ENCODE measurements at regions not wholly inside any gene's neighbourhood (a gene's known extent, or its start where the extent isn't known, plus 50 kb on each side); places are given as distances from the start of the nearest gene placed in this dataset.

GRCh38 chr7:4610768-4611467 lies 71.2 kb upstream of the FOXK1 start:
- 53 to 55% methylated on average over 8 of the region's 8 CpGs for WGBS, 2 donors
- no peak overlapping the region for H3K4me3 ChIP-seq

GRCh38 chr7:4612237-4612636 lies 69.9 kb upstream of the FOXK1 start:
- DNase-seq (ENCODE audit: low spot score in 2 of 2), result no peak
- Histone ChIP-seq H3K36me3 (no peaks in the 10 kb centered on the region), H3K27ac (no peak overlapping the region), H3K9me3 (no peaks in the 10 kb centered on the region), H3K4me1 (peaks cover 0 to 26% (median 9%) of the 10 kb centered on the region in 4 donors), H3K27me3 (no peaks in the 10 kb centered on the region), H3K4me3 (no peak overlapping the region)
- WGBS, 2 donors, result 94 to 96% methylated on average over 13 of the region's 13 CpGs
- TF ChIP-seq CTCF (IDR thresholded peaks at IDR 0.05) (no peak), POLR2A (IDR thresholded peaks at IDR 0.05) (no peak), EP300 (IDR thresholded peaks at IDR 0.05) (no peak)

More at GRCh38 chr7:4610768-4611467, 71.2 kb upstream of the FOXK1 start:
- peak; percentile 69 to 91 (median 86) for TF ChIP-seq CTCF (IDR thresholded peaks at IDR 0.05)
- TF ChIP-seq EP300 (IDR thresholded peaks at IDR 0.05), result no peak
- TF ChIP-seq POLR2A (IDR thresholded peaks at IDR 0.05), result no peak
- H3K27ac ChIP-seq, result no peak overlapping the region
- H3K36me3 ChIP-seq, result no peaks in the 10 kb centered on the region
- no peaks in the 10 kb centered on the region for H3K27me3 ChIP-seq
- H3K4me1 ChIP-seq, result peaks cover 0 to 18% (median 7%) of the 10 kb centered on the region in 4 donors
- H3K9me3 ChIP-seq, result no peaks in the 10 kb centered on the region
- peak in 1 of 2 donors; percentile 79 for DNase-seq (ENCODE audit: low spot score in 2 of 2)

DNA sequence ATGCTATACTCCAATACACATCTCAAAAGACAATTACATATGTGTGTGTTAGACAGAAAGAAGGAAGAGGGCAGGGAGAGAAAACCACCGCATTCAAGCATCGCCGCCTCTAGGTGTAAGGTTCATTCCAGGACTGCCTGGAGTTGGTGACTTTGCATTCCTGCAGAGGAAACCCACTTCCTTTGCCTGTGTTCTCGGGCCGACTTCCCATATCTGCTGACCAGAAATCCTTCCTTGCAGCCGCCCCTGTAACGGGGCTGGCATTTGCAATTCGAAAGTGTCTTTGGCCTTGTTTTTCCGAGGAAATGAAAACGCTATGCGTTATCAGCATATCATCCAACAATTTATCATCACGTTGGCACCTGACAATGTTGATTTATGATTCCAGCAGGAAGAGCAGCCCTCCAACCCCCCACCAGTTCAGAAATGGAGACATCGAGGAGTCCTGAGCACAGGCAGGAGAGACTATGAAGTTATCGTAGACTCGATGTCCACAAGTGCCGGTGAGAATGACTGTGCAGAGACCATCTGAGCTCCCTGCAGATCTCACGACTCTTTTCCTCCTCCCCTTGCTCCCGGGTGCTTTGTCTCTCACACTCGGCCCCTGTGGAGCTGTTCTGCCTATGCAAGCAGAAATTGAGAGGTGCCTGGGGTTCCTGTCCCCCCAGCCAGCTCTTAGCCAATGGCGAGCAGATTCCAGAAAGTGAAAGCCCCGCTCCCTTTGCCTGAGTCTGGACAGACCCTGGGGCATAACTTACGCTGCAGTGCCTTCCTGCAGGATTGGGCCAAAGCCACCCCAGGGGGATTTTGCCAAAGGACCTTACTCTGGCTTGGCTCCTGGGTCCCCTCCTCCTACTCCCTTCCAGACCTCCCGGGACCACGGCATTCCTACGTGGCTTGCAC lies 68.9 kb upstream of the FOXK1 start:
- DNase-seq (ENCODE audit: low spot score in 2 of 2), result no peak
- TF ChIP-seq EP300 (IDR thresholded peaks at IDR 0.05) (peak in 1 of 2 donors; percentile 28), CTCF (IDR thresholded peaks at IDR 0.05) (no peak), POLR2A (IDR thresholded peaks at IDR 0.05) (no peak)
- peak overlapping the region in 3 of 4 donors; percentile 2 to 55 (median 37) for H3K27ac ChIP-seq

GRCh38 chr7:4613846-4614548 lies 68.1 kb upstream of the FOXK1 start:
- TF ChIP-seq CTCF (IDR thresholded peaks at IDR 0.05) (no peak), EP300 (IDR thresholded peaks at IDR 0.05) (no peak), POLR2A (IDR thresholded peaks at IDR 0.05) (no peak)
- no peaks in the 10 kb centered on the region for H3K27me3 ChIP-seq
- WGBS, 2 donors, result 49 to 50% methylated on average over 15 of the region's 15 CpGs
- H3K27ac ChIP-seq, result peak overlapping the region in 2 of 4 donors; percentile 37 to 55
- H3K36me3 ChIP-seq, result no peaks in the 10 kb centered on the region
- DNase-seq (ENCODE audit: low spot score in 2 of 2), result no peak
- no peaks in the 10 kb centered on the region for H3K9me3 ChIP-seq
- H3K4me3 ChIP-seq, result peak overlapping the region in 3 of 4 donors; percentile 9 to 36 (median 11)
- peaks cover 0 to 26% (median 9%) of the 10 kb centered on the region in 4 donors for H3K4me1 ChIP-seq

More for the DNA sequence above, 68.9 kb upstream of the FOXK1 start:
- peak overlapping the region; percentile 9 to 36 (median 12) for H3K4me3 ChIP-seq
- peaks cover 0 to 26% (median 9%) of the 10 kb centered on the region in 4 donors for H3K4me1 ChIP-seq
- no peaks in the 10 kb centered on the region for H3K27me3 ChIP-seq
- H3K36me3 ChIP-seq, result no peaks in the 10 kb centered on the region
- WGBS, 2 donors, result 34 to 38% methylated on average over 25 of the region's 25 CpGs
- no peaks in the 10 kb centered on the region for H3K9me3 ChIP-seq

Data from tibial nerve (tissue), 4 donors.